PC-3 (cell line): ENCODE measurements at regions not wholly inside any gene's neighbourhood (a gene's known extent, or its start where the extent isn't known, plus 50 kb on each side); places are given as distances from the start of the nearest gene placed in this dataset.

Experiments used
- CTCF ChIP-seq: fragments of 300-600 bp; sonication (generic); conservative IDR thresholded peaks from 2 replicates; pipeline ENCODE4 v1.5.1; 2017; ENCODE audit warnings: antibody characterized with exemption, low read depth, mild to moderate bottlenecking, low read length
- EZH2 ChIP-seq: fragments of 300-600 bp; sonication (generic); IDR thresholded peaks from one replicate; pipeline ENCODE4 v1.6.1; 2017; ENCODE audit warnings: antibody characterized with exemption, mild to moderate bottlenecking, low read length; ENCODE audit not compliant: unreplicated experiment

DNA sequence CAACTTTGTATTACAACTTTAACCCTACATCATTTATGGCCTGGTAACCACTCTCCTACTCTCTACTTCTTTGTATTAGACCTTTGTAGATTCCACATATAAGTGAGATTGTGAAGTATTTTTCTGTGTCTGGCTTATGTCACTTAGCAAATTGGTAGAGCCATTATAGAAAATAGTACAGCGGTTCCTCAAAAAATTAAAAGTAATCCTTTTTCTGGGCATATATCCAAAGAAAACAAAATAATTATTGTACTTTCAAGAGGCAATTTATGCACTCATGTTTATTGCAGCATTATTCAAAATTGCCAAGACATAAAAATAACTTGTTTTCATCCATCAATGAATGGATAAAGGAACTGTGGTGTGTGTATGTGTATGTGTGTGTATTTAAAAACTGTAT lies 537.5 kb upstream of the FSIP2 start:
- TF ChIP-seq EZH2: no peak
- no peak for TF ChIP-seq CTCF
